ENCODE measurements at regions not wholly inside any gene's neighbourhood (a gene's known extent, or its start where the extent isn't known, plus 50 kb on each side); places are given as distances from the start of the nearest gene placed in this dataset.

DNA sequence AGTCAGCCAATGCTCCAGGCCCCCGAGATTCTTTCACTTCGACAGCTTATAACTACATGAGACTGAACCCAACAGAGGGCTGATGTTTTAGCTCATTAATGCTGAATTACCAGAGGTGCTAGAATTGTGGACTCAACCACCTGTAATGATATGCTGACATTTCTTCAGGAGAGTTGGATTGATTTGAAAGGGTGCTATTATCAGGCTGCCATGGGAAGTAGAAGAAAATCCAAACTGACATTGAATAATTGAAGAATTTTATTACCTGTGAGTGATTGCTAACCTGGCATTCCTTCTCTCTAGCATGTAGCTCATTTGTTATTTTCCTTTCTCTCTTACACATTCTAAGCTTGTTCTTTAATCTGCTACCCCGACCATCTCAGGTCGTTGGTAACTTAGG, 488.8 kb downstream of the PID1 start:
- CTCF ChIA-PET: no interaction called here
- no peaks in the 10 kb centered on the region for H3K4me1 ChIP-seq (ENCODE audit: control insufficient read depth, extremely low read depth, insufficient read depth, low read length)
- no peak overlapping the region for H3K9ac ChIP-seq (replicated peaks; ENCODE audit: extremely low read depth, insufficient read depth, low read length)
- dilution Hi-C loops (cut with MboI; ENCODE audit: extremely low pct_ligation_motif_present, low sequenced_read_pairs): no loop called here
- no peaks in the 10 kb centered on the region for H4K20me1 ChIP-seq (replicated peaks; ENCODE audit: control insufficient read depth, extremely low read depth, insufficient read depth, low read length)
- no peak overlapping the region for H3K4me3 ChIP-seq (replicated peaks in 1 of 3; ENCODE audit: insufficient read depth in 1 of 3, low read depth in 1 of 3, low read length in 3 of 3)
- no peak for FAIRE-seq
- DNase-seq (ENCODE audit: low read depth, low spot score): no peak
- no peaks in the 10 kb centered on the region for H3K27me3 ChIP-seq (ENCODE audit: control insufficient read depth in 2 of 2, insufficient read depth in 2 of 2, low read length in 2 of 2)
- H3K79me2 ChIP-seq (ENCODE audit: control insufficient read depth, insufficient read depth, low read length): no peaks in the 10 kb centered on the region
- intact Hi-C loops (cut with micrococcal nuclease): no loop called here
- H3K36me3 ChIP-seq (ENCODE audit: control insufficient read depth in 2 of 2, extremely low read depth in 1 of 2, insufficient read depth in 2 of 2, low read length in 2 of 2): no peaks in the 10 kb centered on the region
- POLR2A ChIA-PET: no interaction called here
- H2AFZ ChIP-seq (ENCODE audit: low read depth, low read length): no peak overlapping the region
- H3K4me2 ChIP-seq (ENCODE audit: insufficient read depth, low read length): no peak overlapping the region
- no peak overlapping the region for H3K27ac ChIP-seq (ENCODE audit: insufficient read depth, low read depth, low read length)
- H3K9me1 ChIP-seq (replicated peaks; ENCODE audit: control insufficient read depth, extremely low read depth, insufficient read depth, low read length): no peaks in the 10 kb centered on the region
- no TSS peak for BruUV-seq (replicated peaks)
- peaks cover 2% of the 10 kb centered on the region for H3K9me3 ChIP-seq (replicated peaks; ENCODE audit: control insufficient read depth, insufficient read depth, low read length)
- TF ChIP-seq JUN (IDR thresholded peaks at IDR 0.05; ENCODE audit: borderline replicate concordance, insufficient read depth, insufficient read length, low read depth): no peak
- TF ChIP-seq EZH2 (IDR thresholded peaks at IDR 0.05; ENCODE audit: borderline replicate concordance, low read depth, low read length, severe bottlenecking): no peak
- TF ChIP-seq FOS (IDR thresholded peaks at IDR 0.05; ENCODE audit: borderline replicate concordance, insufficient read depth, low read length): no peak
- TF ChIP-seq, protein P1, sequence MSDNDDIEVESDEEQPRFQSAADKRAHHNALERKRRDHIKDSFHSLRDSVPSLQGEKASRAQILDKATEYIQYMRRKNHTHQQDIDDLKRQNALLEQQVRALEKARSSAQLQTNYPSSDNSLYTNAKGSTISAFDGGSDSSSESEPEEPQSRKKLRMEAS (IDR thresholded peaks at IDR 0.05; ENCODE audit: insufficient read depth, insufficient read length): no peak
- TF ChIP-seq POLR2AphosphoS5 (IDR thresholded peaks at IDR 0.05; ENCODE audit: insufficient read depth, low read depth, low read length): no peak
- TF ChIP-seq, protein P2, sequence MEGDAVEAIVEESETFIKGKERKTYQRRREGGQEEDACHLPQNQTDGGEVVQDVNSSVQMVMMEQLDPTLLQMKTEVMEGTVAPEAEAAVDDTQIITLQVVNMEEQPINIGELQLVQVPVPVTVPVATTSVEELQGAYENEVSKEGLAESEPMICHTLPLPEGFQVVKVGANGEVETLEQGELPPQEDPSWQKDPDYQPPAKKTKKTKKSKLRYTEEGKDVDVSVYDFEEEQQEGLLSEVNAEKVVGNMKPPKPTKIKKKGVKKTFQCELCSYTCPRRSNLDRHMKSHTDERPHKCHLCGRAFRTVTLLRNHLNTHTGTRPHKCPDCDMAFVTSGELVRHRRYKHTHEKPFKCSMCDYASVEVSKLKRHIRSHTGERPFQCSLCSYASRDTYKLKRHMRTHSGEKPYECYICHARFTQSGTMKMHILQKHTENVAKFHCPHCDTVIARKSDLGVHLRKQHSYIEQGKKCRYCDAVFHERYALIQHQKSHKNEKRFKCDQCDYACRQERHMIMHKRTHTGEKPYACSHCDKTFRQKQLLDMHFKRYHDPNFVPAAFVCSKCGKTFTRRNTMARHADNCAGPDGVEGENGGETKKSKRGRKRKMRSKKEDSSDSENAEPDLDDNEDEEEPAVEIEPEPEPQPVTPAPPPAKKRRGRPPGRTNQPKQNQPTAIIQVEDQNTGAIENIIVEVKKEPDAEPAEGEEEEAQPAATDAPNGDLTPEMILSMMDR (IDR thresholded peaks at IDR 0.05; ENCODE audit: extremely low read depth in 1 of 2, insufficient read depth in 1 of 2, low read depth in 1 of 2, low read length in 2 of 2): no peak
- TF ChIP-seq MYC (IDR thresholded peaks at IDR 0.05; ENCODE audit: low read depth, low read length): no peak
- no peak for TF ChIP-seq GATA2 (IDR thresholded peaks at IDR 0.05; ENCODE audit: insufficient read depth, insufficient read length, low read depth, low read length)
- no peak for TF ChIP-seq POLR2A (IDR thresholded peaks at IDR 0.05; ENCODE audit: low read depth, low read length)

All from endothelial cell of umbilical vein (primary cell).